Keratinocyte (primary cell): ENCODE measurements at regions not wholly inside any gene's neighbourhood (a gene's known extent, or its start where the extent isn't known, plus 50 kb on each side); places are given as distances from the start of the nearest gene placed in this dataset.

Experiments
- DNase-seq: peaks from one replicate; pipeline ENCODE4 v3.0.0-alpha.2; 2011; ENCODE audit warnings: low read depth, missing footprints, low spot score
- FAIRE-seq: peaks from 2 replicates; lab custom pipeline; 2011; peaks lifted over from hg19 to GRCh38; lab: Jason Lieb, UNC
- H2AFZ ChIP-seq: 2 replicates; pipeline ENCODE4 v1.6.0; 2012; ENCODE audit warnings: low read length, control low read depth, inconsistent platforms; ENCODE audit not compliant: control insufficient read depth
- H3K27ac ChIP-seq: 2 replicates; pipeline ENCODE4 v1.5.1; 2011; ENCODE audit warnings: low read length; ENCODE audit not compliant: control insufficient read depth, insufficient read depth
- H3K27me3 ChIP-seq: 3 replicates; pipeline ENCODE4 v1.6.0; 2011; ENCODE audit warnings: low read length; ENCODE audit not compliant: control insufficient read depth, insufficient read depth; ENCODE audit errors: extremely low read depth
- H3K36me3 ChIP-seq, 2 experiments: 2 replicates in 1 of 2; 3 replicates in 1 of 2; pipeline ENCODE4 v1.5.1; 2011; ENCODE audit warnings: low read length in 2 of 2, mild to moderate bottlenecking in 1 of 2; ENCODE audit not compliant: control insufficient read depth in 2 of 2, insufficient read depth in 2 of 2; ENCODE audit errors: extremely low read depth in 1 of 2
- H3K4me1 ChIP-seq: 3 replicates; pipeline ENCODE4 v1.5.1; 2011; ENCODE audit warnings: low read length; ENCODE audit not compliant: control insufficient read depth, insufficient read depth; ENCODE audit errors: extremely low read depth
- H3K4me2 ChIP-seq: 3 replicates; pipeline ENCODE4 v1.6.0; 2011; ENCODE audit warnings: low read depth, low read length; ENCODE audit not compliant: control insufficient read depth, insufficient read depth; ENCODE audit errors: extremely low read depth
- H3K4me3 ChIP-seq, 3 experiments: fragments of 200-600 bp in 1 of 3; sonication (generic) in 1 of 3; 2 replicates in 2 of 3; 3 replicates in 1 of 3; pipeline ENCODE4 v1.5.1; 2011 to 2016; ENCODE audit warnings: low read length in 3 of 3, mild to moderate bottlenecking in 3 of 3, control low read depth in 2 of 3, inconsistent platforms in 1 of 3, low read depth in 1 of 3, mixed read lengths in 1 of 3, mixed run types in 1 of 3, moderate library complexity in 1 of 3; ENCODE audit not compliant: control insufficient read depth in 2 of 3, insufficient read depth in 2 of 3; ENCODE audit errors: extremely low read depth in 1 of 3
- H3K79me2 ChIP-seq: 2 replicates; pipeline ENCODE4 v1.6.0; 2012; ENCODE audit warnings: low read length; ENCODE audit not compliant: control insufficient read depth, insufficient read depth
- H3K9ac ChIP-seq: 3 replicates; pipeline ENCODE4 v1.6.0; 2011; ENCODE audit warnings: low read length; ENCODE audit not compliant: control insufficient read depth, insufficient read depth; ENCODE audit errors: extremely low read depth
- H3K9me1 ChIP-seq: 3 replicates; pipeline ENCODE4 v1.6.0; 2011; ENCODE audit warnings: low read length; ENCODE audit not compliant: control insufficient read depth, insufficient read depth; ENCODE audit errors: extremely low read depth
- H3K9me3 ChIP-seq: 2 replicates; pipeline ENCODE4 v1.5.1; 2012; ENCODE audit warnings: low read depth, low read length; ENCODE audit not compliant: control insufficient read depth
- H4K20me1 ChIP-seq: 3 replicates; pipeline ENCODE4 v1.6.0; 2011; ENCODE audit warnings: low read length; ENCODE audit not compliant: control insufficient read depth, insufficient read depth; ENCODE audit errors: extremely low read depth
- CTCF ChIP-seq, 3 experiments: IDR thresholded peaks in 1 of 3; conservative IDR thresholded peaks in 1 of 3; optimal IDR thresholded peaks in 1 of 3; 2 replicates in 2 of 3; 3 replicates in 1 of 3; pipeline versions ENCODE3 to v1.5.1; 2011; ENCODE audit warnings: low read length in 3 of 3, mild to moderate bottlenecking in 3 of 3, moderate library complexity in 2 of 3, control low read depth in 1 of 3, inconsistent platforms in 1 of 3; ENCODE audit not compliant: insufficient read depth in 2 of 3; ENCODE audit errors: extremely low read depth in 1 of 3
- EZH2 ChIP-seq: IDR thresholded peaks from one replicate; pipeline ENCODE4 v1.6.1; 2012; ENCODE audit warnings: inconsistent platforms, mild to moderate bottlenecking, low read length, moderate library complexity
- dilution Hi-C: fragments of 300-500 bp; cut with MboI; formaldehyde crosslinking; loops from one replicate; pipeline ENCODE4 v1.7.0; 2020; ENCODE audit warnings: low sequenced_read_pairs; ENCODE audit not compliant: extremely low pct_ligation_motif_present

DNA sequence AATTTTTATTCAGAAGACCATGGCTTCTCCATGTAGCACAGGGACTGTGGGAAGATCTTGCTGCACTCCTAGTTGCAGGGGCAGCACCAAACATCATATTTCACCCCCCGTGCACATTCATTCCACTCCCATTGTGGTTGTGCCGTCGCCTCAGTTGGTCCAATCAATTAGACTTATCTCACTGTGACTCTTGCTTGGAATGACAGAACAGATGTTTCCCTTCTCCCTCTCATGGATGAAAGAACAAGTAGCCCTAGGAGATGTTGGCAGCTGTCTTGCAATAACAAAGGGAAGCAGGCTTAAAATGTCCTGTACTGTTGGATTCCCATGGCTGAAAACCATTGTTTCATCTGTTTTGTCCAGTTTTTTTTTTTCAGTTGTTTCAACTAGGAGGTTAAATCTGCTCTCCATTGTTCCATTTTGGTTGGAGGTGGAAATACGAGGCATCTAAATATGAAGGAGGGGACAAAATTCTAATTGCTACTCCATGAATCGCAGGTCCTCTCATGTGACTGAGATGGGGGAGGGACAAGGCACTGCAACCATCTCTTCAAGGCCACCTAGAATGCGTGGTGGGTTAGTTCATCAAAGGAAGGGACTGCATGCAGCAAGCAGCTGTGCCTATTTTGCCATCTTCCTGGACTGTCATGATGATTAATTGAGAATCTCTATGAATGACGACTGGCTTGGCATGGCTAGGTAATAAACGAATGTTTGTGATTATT, 214.4 kb downstream of the NSG2 start:
- no peaks in the 10 kb centered on the region for H3K9me1 ChIP-seq
- no peaks in the 10 kb centered on the region for H3K79me2 ChIP-seq
- H3K9ac ChIP-seq, result no peak overlapping the region
- H3K27ac ChIP-seq, result no peak overlapping the region
- TF ChIP-seq EZH2, result no peak
- H3K4me1 ChIP-seq, result no peaks in the 10 kb centered on the region
- no peak for DNase-seq
- dilution Hi-C loops, result no loop called here
- H4K20me1 ChIP-seq, result no peaks in the 10 kb centered on the region
- H2AFZ ChIP-seq, result no peak overlapping the region
- no peaks in the 10 kb centered on the region for H3K9me3 ChIP-seq
- H3K4me2 ChIP-seq, result no peak overlapping the region
- no peak overlapping the region for H3K4me3 ChIP-seq
- H3K36me3 ChIP-seq, result no peaks in the 10 kb centered on the region
- no peak for FAIRE-seq
- no peaks in the 10 kb centered on the region for H3K27me3 ChIP-seq

- H3K4me1 ChIP-seq, result no peaks in the 10 kb centered on the region
- no peaks in the 10 kb centered on the region for H4K20me1 ChIP-seq
- no peak overlapping the region for H2AFZ ChIP-seq
- H3K36me3 ChIP-seq, result no peaks in the 10 kb centered on the region
- H3K4me2 ChIP-seq, result no peak overlapping the region
- dilution Hi-C loops, result no loop called here
- H3K9me3 ChIP-seq, result no peaks in the 10 kb centered on the region
- H3K27me3 ChIP-seq, result no peaks in the 10 kb centered on the region
- H3K27ac ChIP-seq, result no peak overlapping the region
- no peak for DNase-seq
- no peak overlapping the region for H3K4me3 ChIP-seq
- TF ChIP-seq CTCF (optimal IDR thresholded peaks at IDR 0.05 in 1 of 3, IDR thresholded peaks at IDR 0.05 in 1 of 3, conservative IDR thresholded peaks at IDR 0.05 in 1 of 3; ENCODE audit: extremely low read depth in 1 of 3, insufficient read depth in 2 of 3, low read length in 3 of 3) (no peak), EZH2 (no peak)
- no peak overlapping the region for H3K9ac ChIP-seq
- no peak for FAIRE-seq
- H3K79me2 ChIP-seq, result no peaks in the 10 kb centered on the region
- no peaks in the 10 kb centered on the region for H3K9me1 ChIP-seq
Measured at GRCh38 chr5:174271316-174271715, 225.8 kb downstream of the NSG2 start.

GRCh38 chr5:174272671-174273070, 227.2 kb downstream of the NSG2 start:
- Histone ChIP-seq H3K27ac (no peak overlapping the region), H3K9me3 (no peaks in the 10 kb centered on the region), H3K27me3 (no peaks in the 10 kb centered on the region), H2AFZ (no peak overlapping the region), H4K20me1 (no peaks in the 10 kb centered on the region), H3K4me1 (no peaks in the 10 kb centered on the region), H3K79me2 (no peaks in the 10 kb centered on the region), H3K4me2 (no peak overlapping the region), H3K36me3 (no peaks in the 10 kb centered on the region), H3K4me3 (no peak overlapping the region), H3K9ac (no peak overlapping the region), H3K9me1 (no peaks in the 10 kb centered on the region)
- dilution Hi-C loops, result no loop called here
- no peak for FAIRE-seq
- TF ChIP-seq CTCF (optimal IDR thresholded peaks at IDR 0.05 in 1 of 3, IDR thresholded peaks at IDR 0.05 in 1 of 3, conservative IDR thresholded peaks at IDR 0.05 in 1 of 3; ENCODE audit: extremely low read depth in 1 of 3, insufficient read depth in 2 of 3, low read length in 3 of 3) (no peak), EZH2 (no peak)
- no peak for DNase-seq
